ENCODE measurements at regions not wholly inside any gene's neighbourhood (a gene's known extent, or its start where the extent isn't known, plus 50 kb on each side); places are given as distances from the start of the nearest gene placed in this dataset.

DNA sequence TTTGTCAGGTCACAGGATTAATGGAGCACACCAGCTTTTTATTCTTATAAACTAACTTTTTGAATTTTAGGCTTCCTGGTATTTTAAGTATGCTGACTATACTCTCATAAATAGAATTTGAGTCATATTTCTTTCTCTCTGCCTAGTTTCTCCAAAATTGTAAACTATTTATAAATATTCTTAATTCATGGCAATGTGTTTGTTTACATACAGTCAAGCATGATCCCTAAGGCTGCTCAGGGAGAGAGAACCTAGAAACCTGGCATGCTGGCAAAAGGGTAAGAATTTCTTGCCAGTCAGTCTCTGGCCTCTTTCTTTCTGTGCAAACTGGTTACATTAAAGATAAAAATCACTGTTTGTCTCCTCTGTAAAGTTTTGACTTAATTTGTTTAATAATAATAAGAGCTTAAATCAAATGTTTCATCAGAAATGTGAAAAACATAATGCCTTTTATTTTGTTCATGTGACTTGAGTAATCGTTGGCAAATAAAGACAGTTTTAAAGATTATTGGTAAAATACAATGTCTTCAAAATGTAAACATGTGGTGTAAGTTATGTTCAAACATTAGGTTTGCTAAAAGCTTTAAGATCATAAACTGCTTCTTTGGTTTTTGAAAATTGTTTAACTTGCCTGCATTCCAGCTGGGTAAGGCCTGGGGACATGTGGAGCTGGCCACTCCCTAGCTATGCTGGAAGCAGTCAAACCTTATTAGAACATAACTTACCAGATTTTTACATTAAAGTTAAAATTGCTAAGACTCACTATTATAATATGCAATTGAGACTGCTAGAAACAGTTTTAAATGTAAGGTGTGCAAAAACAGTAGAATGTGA is 1401.7 kb downstream of the NCAM2 start:
- no peak for DNase-seq (ENCODE audit: low read depth)

GRCh38 chr21:22409571-22409970 is 1411.4 kb downstream of the NCAM2 start:
- no peak for DNase-seq (ENCODE audit: low read depth)

GRCh38 chr21:22416555-22416954 is 1418.3 kb downstream of the NCAM2 start:
- DNase-seq (ENCODE audit: low read depth): no peak

DNA sequence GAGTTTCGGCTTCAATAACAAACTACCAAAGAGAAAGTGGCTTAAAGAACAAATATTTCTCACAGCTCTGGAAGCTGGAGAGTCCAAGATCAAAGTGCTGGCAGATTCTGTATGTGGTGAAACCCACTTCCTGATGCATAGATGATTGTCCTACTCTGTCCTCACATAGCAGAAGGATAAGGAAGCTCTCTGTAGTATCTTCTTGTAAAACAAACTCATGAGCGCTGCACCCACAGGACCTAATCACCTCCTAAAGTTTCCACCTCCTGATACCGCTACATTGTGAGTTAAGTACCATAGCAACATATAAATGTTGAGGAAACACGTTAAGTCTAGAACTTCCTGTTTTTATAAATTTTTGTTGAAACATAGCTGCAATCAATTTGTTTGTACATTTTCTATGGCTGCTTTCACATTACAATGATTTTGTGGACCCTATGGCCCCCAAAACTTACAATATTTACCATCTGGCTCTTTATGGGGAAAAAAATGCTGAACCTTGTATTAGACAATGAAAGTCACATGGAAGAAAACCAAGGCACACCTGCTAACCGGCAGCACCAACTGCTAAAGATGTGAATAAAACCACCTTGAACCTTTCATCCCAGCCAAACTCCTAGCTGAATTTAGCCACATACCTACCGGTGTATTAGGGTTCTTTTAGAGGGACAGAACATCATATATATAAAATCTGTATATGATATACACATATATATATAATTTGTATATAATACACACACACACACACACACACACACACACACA is 1423.4 kb downstream of the NCAM2 start:
- DNase-seq (ENCODE audit: low read depth): no peak

DNA sequence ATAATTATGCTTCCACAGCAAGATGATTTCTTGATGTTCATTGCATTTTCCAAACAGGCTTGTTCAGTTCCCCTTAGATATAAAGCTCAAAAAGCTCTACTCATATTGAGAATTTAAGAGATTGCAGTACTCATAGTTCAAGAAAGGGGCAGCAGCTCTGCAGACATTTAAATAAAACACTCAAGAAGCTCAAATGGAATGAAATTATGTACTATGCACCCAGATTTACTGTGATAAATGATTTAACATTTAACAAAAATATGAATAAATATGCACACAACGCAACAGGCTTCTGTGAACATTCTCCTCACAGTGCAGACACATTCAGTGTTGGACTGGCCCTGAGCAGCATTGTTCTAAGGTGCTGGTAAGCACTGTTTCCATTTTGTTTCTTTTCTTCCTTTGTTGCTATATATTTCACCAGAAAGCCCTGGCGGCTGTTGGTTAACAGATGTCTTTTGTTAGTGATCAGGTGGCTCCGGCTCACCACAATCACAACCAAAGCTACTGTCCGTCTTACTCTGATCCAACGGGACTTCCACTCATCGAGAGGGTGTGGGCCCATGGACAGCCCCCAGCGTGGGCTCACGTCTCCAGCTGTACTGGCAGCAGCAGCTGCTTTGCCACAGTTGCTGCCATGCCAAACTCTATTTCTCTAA is 1440.3 kb downstream of the NCAM2 start:
- DNase-seq (ENCODE audit: low read depth): no peak

- no peak for DNase-seq (ENCODE audit: low read depth)
These were observed 1446.8 kb downstream of the NCAM2 start for GRCh38 chr21:22444990-22445389.

DNA sequence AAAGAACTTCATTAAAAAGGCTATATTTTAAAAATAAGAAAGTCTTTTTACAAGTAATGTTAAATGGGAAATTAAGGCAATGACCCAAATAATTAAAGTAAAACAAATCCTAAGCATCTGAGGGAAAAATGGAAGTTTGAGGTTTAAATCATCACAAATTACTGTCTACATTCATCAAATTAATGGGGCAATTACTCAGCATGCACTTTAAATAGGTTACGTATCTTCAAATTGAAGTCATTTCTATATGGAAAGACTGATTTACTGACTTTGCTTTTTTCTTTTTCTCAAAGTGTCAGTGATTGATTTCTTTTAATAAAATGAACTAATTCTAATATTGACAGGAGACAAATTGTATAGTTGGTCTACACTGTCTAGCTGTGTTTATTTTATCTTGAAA is 1452.3 kb downstream of the NCAM2 start:
- no peak for DNase-seq (ENCODE audit: low read depth)

DNA sequence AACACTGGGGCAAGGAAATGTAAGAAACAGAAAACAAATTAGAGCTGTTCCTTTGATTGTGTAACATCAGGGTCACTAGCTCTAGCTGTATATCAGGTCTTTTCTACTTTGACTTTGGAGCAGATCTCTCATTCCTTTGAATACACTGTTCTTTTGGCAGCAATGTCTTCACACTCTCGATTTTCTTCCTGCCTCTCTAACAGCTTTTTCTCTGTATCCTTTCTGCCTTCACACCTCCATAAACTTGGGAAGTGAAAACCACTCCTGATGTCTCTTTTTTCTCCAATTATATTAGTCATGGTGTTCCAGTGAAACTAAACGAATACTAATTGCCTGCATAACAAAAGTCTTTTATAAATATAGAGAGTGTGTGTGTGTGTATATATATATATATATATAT is 1458.0 kb downstream of the NCAM2 start:
- DNase-seq (ENCODE audit: low read depth): no peak

- DNase-seq (ENCODE audit: low read depth): no peak
These were observed 1470.7 kb downstream of the NCAM2 start for GRCh38 chr21:22468893-22469292.

DNA sequence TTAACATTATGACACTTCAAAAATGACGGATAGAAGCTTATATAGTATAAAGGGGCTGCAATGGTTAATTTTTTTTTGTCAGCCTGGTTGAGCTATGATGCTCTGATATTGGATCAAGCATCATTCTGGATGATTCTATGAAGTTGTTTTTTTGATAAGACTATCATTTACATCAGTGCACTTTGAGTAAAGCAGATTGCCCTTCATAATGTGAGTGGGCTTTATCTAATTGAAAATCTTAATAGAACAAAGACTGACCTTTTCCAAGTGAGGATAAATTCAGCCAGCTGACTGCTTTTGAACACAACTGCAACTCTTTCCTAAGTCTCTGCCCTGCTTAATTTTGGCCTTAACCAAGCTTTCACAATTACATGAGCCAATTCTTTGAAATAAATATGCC is 1476.2 kb downstream of the NCAM2 start:
- no peak for DNase-seq (ENCODE audit: low read depth)

- DNase-seq (ENCODE audit: low read depth): no peak
These were observed 1478.0 kb downstream of the NCAM2 start for GRCh38 chr21:22476214-22476613.

DNA sequence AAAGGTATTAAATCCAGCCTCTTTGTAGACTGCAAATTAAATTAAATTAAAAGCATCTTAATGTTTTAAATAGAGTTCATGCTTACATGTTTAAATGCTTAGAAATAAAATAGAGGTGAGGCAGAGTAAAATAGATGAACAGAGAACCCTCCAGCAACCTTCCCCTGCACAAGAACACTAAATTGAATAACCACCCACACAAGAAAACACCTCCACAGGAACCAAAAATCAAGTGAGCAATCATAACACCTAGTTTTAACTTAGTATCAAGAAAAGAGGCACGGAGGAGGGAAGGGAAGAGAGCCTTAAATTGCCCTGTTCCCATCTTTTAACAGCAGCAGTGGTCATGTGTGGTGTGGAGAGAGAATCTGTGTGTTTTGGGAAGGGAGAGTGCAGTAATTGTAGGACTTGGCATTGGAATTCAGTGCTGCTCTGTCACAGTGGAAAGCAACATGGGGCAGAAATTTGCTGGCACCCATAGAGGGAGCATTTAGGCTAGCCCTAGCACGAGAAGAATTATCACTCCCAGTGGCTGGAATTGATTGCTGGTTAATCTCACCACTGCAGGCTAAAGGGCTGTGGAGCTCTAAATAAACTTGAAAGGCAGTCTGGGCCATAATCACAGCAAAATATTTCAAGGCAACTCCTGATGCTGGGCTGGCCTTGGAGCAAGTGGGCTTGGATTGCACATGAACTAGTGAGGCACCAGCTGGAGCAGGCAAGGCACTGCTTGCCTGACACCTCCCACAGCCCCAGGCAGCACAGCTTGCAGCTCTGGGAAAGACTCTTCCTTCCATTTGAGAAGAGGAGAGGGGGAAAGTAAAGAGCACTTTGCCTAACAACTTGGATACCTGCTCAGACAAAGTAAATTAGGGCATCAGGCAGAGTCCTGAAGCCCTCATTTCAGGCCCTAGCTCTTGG is 1478.8 kb downstream of the NCAM2 start:
- no peak for DNase-seq (ENCODE audit: low read depth)

DNA sequence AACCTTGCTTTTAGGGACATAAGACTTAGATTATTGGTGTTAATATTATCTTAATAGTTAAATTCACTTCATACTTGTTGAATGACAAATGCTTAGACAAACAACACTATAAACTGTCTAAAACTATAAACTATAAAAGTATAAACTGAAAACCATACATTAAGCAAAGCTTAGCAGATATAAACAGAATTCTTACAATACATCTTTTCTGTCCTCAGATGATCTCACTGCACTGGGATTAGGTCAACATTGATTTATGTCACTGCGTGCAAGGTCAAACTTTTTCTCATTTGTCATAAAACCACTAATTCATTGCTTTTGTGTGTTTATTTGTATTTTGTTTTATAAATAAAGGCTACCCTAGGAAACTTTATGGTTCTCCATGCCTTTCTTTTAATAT is 1491.8 kb downstream of the NCAM2 start:
- DNase-seq (ENCODE audit: low read depth): no peak

DNA sequence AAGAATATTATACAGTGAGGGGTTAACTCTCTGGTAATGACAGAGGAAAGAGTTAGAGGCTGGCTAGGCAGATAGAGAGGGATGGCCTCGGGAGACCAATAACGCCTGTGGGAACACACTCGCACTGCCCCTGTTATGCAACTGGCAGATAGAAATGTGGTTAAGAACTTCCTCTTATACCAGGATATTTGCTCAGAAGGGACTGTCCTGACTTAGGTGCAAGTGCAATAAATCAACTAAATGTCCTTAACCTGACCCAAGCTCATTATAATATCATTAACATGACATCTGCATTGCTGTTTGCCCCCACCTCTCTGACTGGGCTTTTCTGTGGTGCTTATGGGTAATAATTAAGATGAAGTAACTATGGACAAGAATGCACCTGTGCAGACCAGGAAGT is 1518.0 kb downstream of the NCAM2 start:
- DNase-seq (ENCODE audit: low read depth): no peak

DNA sequence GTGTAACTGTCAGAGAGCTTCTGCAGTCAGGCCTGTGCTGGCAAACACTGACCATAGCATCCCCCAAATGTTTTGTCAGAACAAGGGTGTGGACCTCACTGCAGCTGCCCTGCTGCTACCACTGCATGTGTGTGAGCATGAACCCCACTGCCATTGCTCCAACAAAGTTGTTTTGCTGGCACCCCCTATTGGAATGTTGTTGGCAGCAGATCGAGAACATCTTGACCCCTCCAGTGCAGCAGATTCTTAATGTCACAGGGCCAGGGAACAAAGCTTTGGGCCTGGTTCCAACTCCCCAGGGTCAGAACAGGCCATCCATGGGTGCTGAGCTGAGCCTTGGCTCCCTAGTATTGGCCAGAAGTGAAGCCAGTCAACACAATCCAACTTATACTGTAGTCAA is 1537.4 kb downstream of the NCAM2 start:
- DNase-seq (ENCODE audit: low read depth): no peak

DNA sequence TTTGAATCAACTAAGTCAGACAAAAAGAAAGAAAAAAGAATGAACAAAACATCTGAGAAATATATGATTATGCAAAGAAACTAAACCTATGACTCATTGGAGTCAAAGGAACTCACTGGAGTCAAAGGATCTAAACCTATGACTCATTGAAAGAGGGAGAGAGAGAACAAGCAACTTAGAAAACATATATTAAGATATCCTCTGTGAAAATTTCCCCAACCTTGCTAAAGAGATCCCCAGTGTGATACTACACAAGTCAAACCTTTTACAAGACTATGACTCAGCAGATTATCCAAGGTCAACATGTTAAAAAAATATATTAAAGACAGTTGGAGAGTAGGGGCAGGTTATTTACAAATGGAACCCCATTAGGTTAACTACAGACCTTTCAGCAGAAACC is 1538.3 kb downstream of the NCAM2 start:
- DNase-seq (ENCODE audit: low read depth): no peak

DNA sequence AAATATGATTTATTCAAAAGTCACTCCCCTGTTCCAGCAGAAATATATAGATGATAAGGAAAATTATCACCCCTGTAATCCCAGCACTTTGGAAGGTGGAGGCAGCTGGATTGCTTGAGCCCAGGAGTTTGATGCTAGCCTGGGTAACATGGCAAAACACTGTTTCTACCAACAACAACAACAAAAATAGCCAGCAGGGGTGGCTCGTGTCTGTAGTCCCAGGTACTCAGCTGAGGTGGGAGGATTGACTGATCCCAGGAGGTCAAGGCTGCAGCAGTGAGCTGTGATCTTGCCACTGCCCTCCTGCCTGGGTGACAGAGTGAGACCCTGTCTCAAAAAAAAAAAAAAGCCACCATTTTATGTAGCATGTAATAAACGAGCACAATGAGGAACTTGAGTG is 1546.5 kb downstream of the NCAM2 start:
- no peak for DNase-seq (ENCODE audit: low read depth)

- no peak for DNase-seq (ENCODE audit: low read depth)
These were observed 1554.2 kb downstream of the NCAM2 start for GRCh38 chr21:22552390-22552789.

DNA sequence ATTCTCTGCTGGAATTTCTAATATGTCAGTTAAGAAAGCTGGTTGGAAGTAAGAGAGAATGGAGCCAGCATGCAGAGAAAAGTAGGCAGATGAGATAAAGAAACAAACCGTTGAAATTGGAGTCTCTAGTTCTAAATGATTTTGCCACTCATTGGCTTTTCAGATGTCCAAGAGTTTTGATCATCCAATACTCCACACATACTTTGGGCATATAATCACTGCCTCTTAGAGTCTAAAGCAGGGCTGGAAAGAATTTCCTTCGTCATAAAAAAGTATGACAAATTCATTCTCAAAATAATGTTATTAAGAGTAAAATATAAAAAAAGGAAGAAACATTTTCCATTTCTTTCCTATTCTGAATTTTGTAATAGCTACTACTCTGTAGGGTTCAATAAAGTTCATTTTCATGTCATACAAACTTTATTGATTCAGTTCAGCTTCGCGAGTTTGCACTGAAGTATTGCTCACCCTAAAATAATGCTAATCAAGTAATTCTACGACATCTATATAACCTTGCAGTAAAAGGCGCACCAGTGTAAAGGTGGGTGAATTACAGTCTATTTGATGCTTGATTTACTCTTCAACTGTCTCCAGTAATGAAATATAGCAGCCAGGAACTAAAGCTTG is 1556.6 kb downstream of the NCAM2 start:
- no peak for DNase-seq (ENCODE audit: low read depth)

GRCh38 chr21:22556829-22557228 is 1558.6 kb downstream of the NCAM2 start:
- DNase-seq (ENCODE audit: low read depth): no peak

- DNase-seq (ENCODE audit: low read depth): no peak
These were observed 1563.7 kb downstream of the NCAM2 start for GRCh38 chr21:22561946-22562345.

All from stromal cell of bone marrow (primary cell).